Activated T-helper 1 cell treated with anti-CD3 and anti-CD28 coated beads, Interleukin-12 subunit alpha, Interleukin-12 subunit beta, Interleukin-2, Interleukin-4 antibody, amounts not matched to agents 30 ng/mL and 10 ng/mL and 1 ng/mL, durations not matched to agents 14 hours and 24 hours and 36 hours (primary cell): ENCODE measurements at regions not wholly inside any gene's neighbourhood (a gene's known extent, or its start where the extent isn't known, plus 50 kb on each side); places are given as distances from the start of the nearest gene placed in this dataset.
"Not testable (repeated sequence)": the region's sequence is repeated elsewhere in the genome, so short reads cannot be mapped to it uniquely, and the experiment has no call there.

Source experiments
- DNase-seq: peaks from one replicate; pipeline ENCODE4 v3.0.0; 2021; ENCODE audit warnings: low spot score
- H3K27ac Mint-ChIP-seq: one replicate; pipeline ENCODE4 v1.8.0; 2021; ENCODE audit warnings: mild to moderate bottlenecking, mixed read lengths
- H3K27me3 Mint-ChIP-seq: one replicate; pipeline ENCODE4 v1.8.0; 2022; ENCODE audit warnings: mild to moderate bottlenecking, moderate library complexity, mixed read lengths; ENCODE audit not compliant: insufficient read depth
- H3K36me3 Mint-ChIP-seq: one replicate; pipeline ENCODE4 v1.8.0; 2021; ENCODE audit warnings: low read depth, mixed read lengths
- H3K4me1 Mint-ChIP-seq: one replicate; pipeline ENCODE4 v1.8.0; 2021; ENCODE audit warnings: low read depth, mixed read lengths
- H3K4me3 Mint-ChIP-seq: one replicate; pipeline ENCODE4 v1.8.0; 2021; ENCODE audit warnings: mild to moderate bottlenecking, moderate library complexity, mixed read lengths
- H3K9me3 Mint-ChIP-seq: one replicate; pipeline ENCODE4 v1.8.0; 2021; ENCODE audit warnings: mixed read lengths
- intact Hi-C: fragments of 100-400 bp; cut with micrococcal nuclease; formaldehyde crosslinking; loops from one replicate; pipeline ENCODE4 v1.15.1; 2024

- intact Hi-C loops = no loop called here
- Mint-ChIP-seq H3K4me1 (no peaks in the 10 kb centered on the region), H3K9me3 (peaks cover 12% of the 10 kb centered on the region), H3K4me3 (no peak overlapping the region), H3K27ac (no peak overlapping the region), H3K36me3 (no peaks in the 10 kb centered on the region), H3K27me3 (no peaks in the 10 kb centered on the region)
- DNase-seq = no peak
Measured at GRCh38 chr3:163721596-163721995, 1356.7 kb downstream of the SI start.

GRCh38 chr3:163717377-163717776 lies 1360.9 kb downstream of the SI start:
- no peak overlapping the region for H3K4me3 Mint-ChIP-seq
- no peaks in the 10 kb centered on the region for H3K27me3 Mint-ChIP-seq
- no peaks in the 10 kb centered on the region for H3K4me1 Mint-ChIP-seq
- H3K27ac Mint-ChIP-seq = no peak overlapping the region
- no peak for DNase-seq
- H3K36me3 Mint-ChIP-seq = no peaks in the 10 kb centered on the region
- intact Hi-C loops = no loop called here
- peaks cover 12% of the 10 kb centered on the region for H3K9me3 Mint-ChIP-seq

GRCh38 chr3:163708428-163708827 lies 1369.9 kb downstream of the SI start:
- DNase-seq = no peak
- no peaks in the 10 kb centered on the region for H3K27me3 Mint-ChIP-seq
- no peaks in the 10 kb centered on the region for H3K36me3 Mint-ChIP-seq
- H3K9me3 Mint-ChIP-seq = peaks cover 16% of the 10 kb centered on the region
- H3K4me3 Mint-ChIP-seq = no peak overlapping the region
- intact Hi-C loops = no loop called here
- no peak overlapping the region for H3K27ac Mint-ChIP-seq
- H3K4me1 Mint-ChIP-seq = no peaks in the 10 kb centered on the region

GRCh38 chr3:163707659-163708058 lies 1370.6 kb downstream of the SI start:
- DNase-seq = no peak
- no peaks in the 10 kb centered on the region for H3K27me3 Mint-ChIP-seq
- H3K36me3 Mint-ChIP-seq = no peaks in the 10 kb centered on the region
- intact Hi-C loops = no loop called here
- H3K9me3 Mint-ChIP-seq = peaks cover 16% of the 10 kb centered on the region
- no peak overlapping the region for H3K27ac Mint-ChIP-seq
- H3K4me3 Mint-ChIP-seq = no peak overlapping the region
- no peaks in the 10 kb centered on the region for H3K4me1 Mint-ChIP-seq

GRCh38 chr3:163698221-163698620 lies 1380.1 kb downstream of the SI start:
- H3K27ac Mint-ChIP-seq, intact Hi-C loops, H3K36me3 Mint-ChIP-seq, DNase-seq, H3K4me3 Mint-ChIP-seq, H3K4me1 Mint-ChIP-seq, H3K27me3 Mint-ChIP-seq: not testable (repeated sequence)
- H3K9me3 Mint-ChIP-seq = peaks cover 27% of the 10 kb centered on the region

GRCh38 chr3:163692494-163692893 lies 1385.8 kb downstream of the SI start:
- no peak overlapping the region for H3K4me3 Mint-ChIP-seq
- peaks cover 26% of the 10 kb centered on the region for H3K9me3 Mint-ChIP-seq
- H3K36me3 Mint-ChIP-seq = no peaks in the 10 kb centered on the region
- H3K4me1 Mint-ChIP-seq = no peaks in the 10 kb centered on the region
- intact Hi-C loops = no loop called here
- no peak overlapping the region for H3K27ac Mint-ChIP-seq
- no peak for DNase-seq
- H3K27me3 Mint-ChIP-seq = no peaks in the 10 kb centered on the region

- no peak for DNase-seq
- Mint-ChIP-seq H3K4me1 (no peaks in the 10 kb centered on the region), H3K27ac (no peak overlapping the region), H3K4me3 (no peak overlapping the region), H3K27me3 (no peaks in the 10 kb centered on the region), H3K9me3 (peaks cover 3% of the 10 kb centered on the region), H3K36me3 (no peaks in the 10 kb centered on the region)
- intact Hi-C loops = no loop called here
Measured at GRCh38 chr3:163684651-163685050, 1393.6 kb downstream of the SI start.

GRCh38 chr3:163672954-163673353 lies 1405.3 kb downstream of the SI start:
- Mint-ChIP-seq H3K27me3 (no peaks in the 10 kb centered on the region), H3K36me3 (no peaks in the 10 kb centered on the region), H3K9me3 (peaks cover 17% of the 10 kb centered on the region), H3K4me3 (no peak overlapping the region), H3K4me1 (no peaks in the 10 kb centered on the region), H3K27ac (no peak overlapping the region)
- intact Hi-C loops = no loop called here
- no peak for DNase-seq

- Mint-ChIP-seq H3K27me3 (no peaks in the 10 kb centered on the region), H3K36me3 (no peaks in the 10 kb centered on the region), H3K9me3 (peaks cover 17% of the 10 kb centered on the region), H3K27ac (no peak overlapping the region), H3K4me1 (no peaks in the 10 kb centered on the region), H3K4me3 (no peak overlapping the region)
- intact Hi-C loops = no loop called here
- DNase-seq = no peak
Measured at GRCh38 chr3:163671201-163671600, 1407.1 kb downstream of the SI start.

GRCh38 chr3:163664466-163664865 lies 1413.8 kb downstream of the SI start:
- H3K4me1 Mint-ChIP-seq = no peaks in the 10 kb centered on the region
- intact Hi-C loops = no loop called here
- H3K27me3 Mint-ChIP-seq = no peaks in the 10 kb centered on the region
- H3K27ac Mint-ChIP-seq = no peak overlapping the region
- H3K36me3 Mint-ChIP-seq = no peaks in the 10 kb centered on the region
- DNase-seq = no peak
- peaks cover 8% of the 10 kb centered on the region for H3K9me3 Mint-ChIP-seq
- H3K4me3 Mint-ChIP-seq = no peak overlapping the region

- Mint-ChIP-seq H3K4me1 (no peaks in the 10 kb centered on the region), H3K9me3 (peaks cover 3% of the 10 kb centered on the region), H3K27me3 (no peaks in the 10 kb centered on the region), H3K4me3 (no peak overlapping the region), H3K27ac (no peak overlapping the region), H3K36me3 (no peaks in the 10 kb centered on the region)
- DNase-seq = no peak
- intact Hi-C loops = no loop called here
Measured at GRCh38 chr3:163657088-163657487, 1421.2 kb downstream of the SI start.

GRCh38 chr3:163655021-163655420 lies 1423.3 kb downstream of the SI start:
- H3K36me3 Mint-ChIP-seq = no peaks in the 10 kb centered on the region
- intact Hi-C loops = no loop called here
- H3K4me3 Mint-ChIP-seq = no peak overlapping the region
- DNase-seq = no peak
- peaks cover 3% of the 10 kb centered on the region for H3K9me3 Mint-ChIP-seq
- no peaks in the 10 kb centered on the region for H3K4me1 Mint-ChIP-seq
- H3K27me3 Mint-ChIP-seq = no peaks in the 10 kb centered on the region
- no peak overlapping the region for H3K27ac Mint-ChIP-seq

GRCh38 chr3:163644172-163644571 lies 1434.1 kb downstream of the SI start:
- Mint-ChIP-seq H3K27ac (no peak overlapping the region), H3K36me3 (no peaks in the 10 kb centered on the region), H3K4me3 (no peak overlapping the region), H3K4me1 (no peaks in the 10 kb centered on the region), H3K27me3 (no peaks in the 10 kb centered on the region), H3K9me3 (peaks cover 3% of the 10 kb centered on the region)
- no peak for DNase-seq
- intact Hi-C loops = no loop called here

- H3K4me3 Mint-ChIP-seq = no peak overlapping the region
- intact Hi-C loops = no loop called here
- no peak overlapping the region for H3K27ac Mint-ChIP-seq
- DNase-seq = no peak
- no peaks in the 10 kb centered on the region for H3K27me3 Mint-ChIP-seq
- peaks cover 4% of the 10 kb centered on the region for H3K9me3 Mint-ChIP-seq
- no peaks in the 10 kb centered on the region for H3K36me3 Mint-ChIP-seq
- H3K4me1 Mint-ChIP-seq = no peaks in the 10 kb centered on the region
Measured at GRCh38 chr3:163632722-163633121, 1445.6 kb downstream of the SI start.
